ENCODE measurements at regions not wholly inside any gene's neighbourhood (a gene's known extent, or its start where the extent isn't known, plus 50 kb on each side); places are given as distances from the start of the nearest gene placed in this dataset.

GRCh38 chr3:31051226-31051625 is 156.8 kb upstream of the GADL1 start:
- no peak for TF ChIP-seq MXD1 (CRISPR knock-in tag; IDR thresholded peaks at IDR 0.05)
- no peak for TF ChIP-seq PREB (CRISPR knock-in tag; IDR thresholded peaks at IDR 0.05)
- no peak for TF ChIP-seq ZUFSP (CRISPR knock-in tag; IDR thresholded peaks at IDR 0.05; ENCODE audit: borderline replicate concordance)
- TF ChIP-seq TIGD3 (CRISPR knock-in tag; IDR thresholded peaks at IDR 0.05; ENCODE audit: borderline replicate concordance), result no peak
- no peak for TF ChIP-seq MAX (IDR thresholded peaks at IDR 0.05)
- TF ChIP-seq NCOA2 (CRISPR knock-in tag; IDR thresholded peaks at IDR 0.05), result no peak
- no peak for TF ChIP-seq ZNF619 (CRISPR knock-in tag; IDR thresholded peaks at IDR 0.05)
- TF ChIP-seq CTCF (CRISPR knock-in tag; IDR thresholded peaks at IDR 0.05), result no peak

Measured in HepG2 (cell line).